WERI-Rb-1 (cell line): ENCODE measurements at regions not wholly inside any gene's neighbourhood (a gene's known extent, or its start where the extent isn't known, plus 50 kb on each side); places are given as distances from the start of the nearest gene placed in this dataset.
"Not testable (repeated sequence)": the region's sequence is repeated elsewhere in the genome, so short reads cannot be mapped to it uniquely, and the experiment has no call there.

ENCODE experiments used
- DNase-seq: peaks from one replicate; pipeline ENCODE4 v3.0.0-alpha.2; 2020
- H3K27ac ChIP-seq: fragments of 250-450 bp; sonication (Bioruptor Pico); 2 replicates; pipeline ENCODE4 v1.5.1; 2020; ENCODE audit warnings: mild to moderate bottlenecking, moderate library complexity
- H3K27me3 ChIP-seq: fragments of 250-450 bp; sonication (Bioruptor Pico); 2 replicates; pipeline ENCODE4 v1.5.1; 2021; ENCODE audit warnings: mild to moderate bottlenecking, low read depth, moderate library complexity; ENCODE audit not compliant: insufficient read depth, severe bottlenecking
- H3K36me3 ChIP-seq: fragments of 250-450 bp; sonication (Bioruptor Pico); 2 replicates; pipeline ENCODE4 v1.5.1; 2020; ENCODE audit warnings: mild to moderate bottlenecking, moderate library complexity
- H3K4me3 ChIP-seq: 2 replicates; pipeline ENCODE4 v1.5.1; 2011; ENCODE audit warnings: low read depth, mild to moderate bottlenecking, control low read depth, low read length
- H3K9me3 ChIP-seq: fragments of 250-450 bp; sonication (Bioruptor Pico); 2 replicates; pipeline ENCODE4 v1.5.1; 2021; ENCODE audit warnings: mild to moderate bottlenecking, moderate library complexity; ENCODE audit not compliant: severe bottlenecking
- TF ChIP-seq, protein P1 (sequence below): IDR thresholded peaks from 2 replicates; pipeline ENCODE4 v1.5.1; 2011; ENCODE audit warnings: low read depth, mild to moderate bottlenecking, control low read depth, inconsistent platforms, low read length

DNA sequence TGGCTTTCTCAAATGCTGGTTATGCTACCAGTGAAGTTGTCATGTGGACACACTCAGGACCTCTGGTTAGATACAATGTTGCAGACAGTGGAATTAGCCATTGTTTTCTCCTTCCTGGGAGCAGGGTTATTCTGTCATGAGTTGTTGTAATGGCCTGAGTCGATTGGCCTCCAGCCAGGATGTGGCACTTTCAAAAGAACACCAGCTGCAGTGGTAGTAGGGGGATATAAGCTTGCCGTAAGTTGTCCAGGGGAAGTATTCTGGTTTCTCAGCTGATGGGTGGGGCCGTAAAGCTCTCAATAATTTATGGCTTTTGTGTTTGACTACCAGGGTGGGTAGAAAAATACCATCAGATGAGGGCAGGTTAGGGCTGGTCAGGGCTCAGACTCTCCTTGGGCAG lies 697.5 kb upstream of the GNPDA2 start:
- Histone ChIP-seq H3K9me3 (no peaks in the 10 kb centered on the region), H3K36me3 (no peaks in the 10 kb centered on the region)

DNA sequence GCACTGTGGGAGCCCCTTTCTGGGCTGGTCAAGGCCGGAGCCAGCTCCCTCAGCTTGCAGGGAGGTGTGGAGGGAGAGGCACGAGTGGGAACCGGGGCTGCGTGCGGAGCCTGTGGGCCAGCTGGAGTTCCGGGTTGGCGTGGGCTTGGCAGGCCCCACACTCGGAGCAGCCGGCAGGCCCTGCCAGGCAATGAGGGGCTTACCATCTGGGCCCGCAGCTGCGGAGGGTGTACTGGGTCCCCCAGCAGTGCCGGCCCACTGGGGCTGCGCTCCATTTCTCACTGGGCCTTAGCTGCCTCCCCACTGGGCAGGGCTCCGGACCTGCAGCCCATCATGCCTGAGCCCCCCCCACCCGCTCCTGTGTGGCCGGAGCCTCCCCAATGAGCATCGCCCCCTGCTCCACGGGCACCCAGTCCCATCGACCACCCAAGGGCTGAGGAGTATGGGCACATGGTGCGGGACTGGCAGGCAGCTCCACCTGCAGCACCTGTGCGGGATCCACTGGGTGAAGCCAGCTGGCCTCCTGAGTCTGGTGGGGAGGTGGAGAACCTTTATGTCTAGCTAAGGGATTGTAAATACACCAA lies 693.8 kb upstream of the GNPDA2 start:
- DNase-seq, H3K27me3 ChIP-seq, H3K4me3 ChIP-seq, H3K9me3 ChIP-seq, H3K36me3 ChIP-seq, H3K27ac ChIP-seq: not testable (repeated sequence)

More for the DNA sequence above, 697.5 kb upstream of the GNPDA2 start:
- no peaks in the 10 kb centered on the region for H3K27me3 ChIP-seq
- H3K27ac ChIP-seq, result no peak overlapping the region
- TF ChIP-seq, protein P1, sequence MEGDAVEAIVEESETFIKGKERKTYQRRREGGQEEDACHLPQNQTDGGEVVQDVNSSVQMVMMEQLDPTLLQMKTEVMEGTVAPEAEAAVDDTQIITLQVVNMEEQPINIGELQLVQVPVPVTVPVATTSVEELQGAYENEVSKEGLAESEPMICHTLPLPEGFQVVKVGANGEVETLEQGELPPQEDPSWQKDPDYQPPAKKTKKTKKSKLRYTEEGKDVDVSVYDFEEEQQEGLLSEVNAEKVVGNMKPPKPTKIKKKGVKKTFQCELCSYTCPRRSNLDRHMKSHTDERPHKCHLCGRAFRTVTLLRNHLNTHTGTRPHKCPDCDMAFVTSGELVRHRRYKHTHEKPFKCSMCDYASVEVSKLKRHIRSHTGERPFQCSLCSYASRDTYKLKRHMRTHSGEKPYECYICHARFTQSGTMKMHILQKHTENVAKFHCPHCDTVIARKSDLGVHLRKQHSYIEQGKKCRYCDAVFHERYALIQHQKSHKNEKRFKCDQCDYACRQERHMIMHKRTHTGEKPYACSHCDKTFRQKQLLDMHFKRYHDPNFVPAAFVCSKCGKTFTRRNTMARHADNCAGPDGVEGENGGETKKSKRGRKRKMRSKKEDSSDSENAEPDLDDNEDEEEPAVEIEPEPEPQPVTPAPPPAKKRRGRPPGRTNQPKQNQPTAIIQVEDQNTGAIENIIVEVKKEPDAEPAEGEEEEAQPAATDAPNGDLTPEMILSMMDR, result no peak
- no peak overlapping the region for H3K4me3 ChIP-seq
- no peak for DNase-seq

DNA sequence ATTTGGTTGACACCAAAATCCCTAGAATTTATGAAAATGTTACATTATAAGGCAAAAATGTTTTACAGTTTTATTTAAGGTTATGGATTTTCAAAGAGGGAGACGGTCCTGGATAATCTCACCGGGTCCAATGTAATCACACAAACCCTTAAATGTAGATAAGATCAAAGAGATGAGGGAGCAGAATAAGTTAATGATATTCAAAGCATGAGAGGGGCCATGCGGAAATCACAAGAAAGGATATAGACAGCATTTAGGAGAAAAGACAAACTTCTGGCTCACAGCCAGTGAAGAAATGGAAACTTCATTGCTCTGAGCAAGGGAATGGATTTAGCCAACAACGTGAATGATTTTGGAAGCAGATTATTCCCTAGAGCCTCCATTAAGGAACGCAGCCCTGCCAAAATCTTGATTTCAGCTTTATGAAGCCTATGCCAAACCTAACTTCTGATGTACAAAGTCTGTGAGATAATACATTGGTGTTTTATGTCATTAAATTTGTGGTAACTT lies 684.4 kb upstream of the GNPDA2 start:
- H3K4me3 ChIP-seq, result no peak overlapping the region
- H3K27me3 ChIP-seq, result no peaks in the 10 kb centered on the region
- TF ChIP-seq, protein P1, result no peak
- no peak overlapping the region for H3K27ac ChIP-seq
- H3K9me3 ChIP-seq, result no peaks in the 10 kb centered on the region
- no peak for DNase-seq
- H3K36me3 ChIP-seq, result no peaks in the 10 kb centered on the region

DNA sequence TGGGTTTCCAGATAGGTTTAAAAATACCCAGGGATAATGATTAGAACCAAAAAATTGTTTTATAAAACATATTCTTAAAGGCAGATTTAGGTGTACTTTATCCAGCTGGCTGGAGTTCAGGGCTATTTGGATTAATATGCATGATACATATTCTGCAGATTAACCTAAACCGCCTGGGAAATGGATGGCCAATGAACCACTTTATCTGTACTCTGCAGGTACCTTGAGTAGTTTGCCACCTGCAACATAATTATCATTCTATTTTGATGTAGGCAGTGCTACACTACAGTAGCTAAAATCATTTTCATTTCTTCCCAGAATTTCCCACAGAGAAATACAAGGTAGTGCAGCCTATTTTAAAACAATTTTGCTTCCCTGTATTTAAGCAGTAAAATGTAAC lies 683.2 kb upstream of the GNPDA2 start:
- TF ChIP-seq, protein P1, result no peak
- H3K36me3 ChIP-seq, result no peaks in the 10 kb centered on the region
- no peaks in the 10 kb centered on the region for H3K9me3 ChIP-seq
- no peak overlapping the region for H3K27ac ChIP-seq
- no peak for DNase-seq
- no peak overlapping the region for H3K4me3 ChIP-seq
- H3K27me3 ChIP-seq, result no peaks in the 10 kb centered on the region

DNA sequence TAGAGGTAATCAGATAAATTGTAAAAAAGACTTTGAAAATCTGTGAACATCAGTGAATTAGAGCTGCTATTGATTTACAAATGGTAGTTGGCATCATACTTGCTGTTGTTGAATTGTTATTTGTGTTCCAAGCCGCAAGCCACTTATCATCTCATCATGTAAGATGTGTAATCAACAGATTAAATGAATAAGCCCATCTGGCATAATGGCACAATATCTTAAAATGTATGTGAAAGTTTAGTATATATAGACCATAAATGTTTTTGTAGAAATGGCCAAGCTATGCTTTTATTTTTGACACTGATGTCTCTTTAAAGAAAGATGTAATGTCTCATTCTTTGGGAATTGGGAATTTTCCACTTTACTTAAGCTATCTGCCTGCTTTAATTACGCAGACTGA lies 682.6 kb upstream of the GNPDA2 start:
- Histone ChIP-seq H3K9me3 (no peaks in the 10 kb centered on the region), H3K36me3 (no peaks in the 10 kb centered on the region), H3K4me3 (no peak overlapping the region), H3K27ac (no peak overlapping the region), H3K27me3 (no peaks in the 10 kb centered on the region)
- DNase-seq, result no peak
- TF ChIP-seq, protein P1, result no peak

DNA sequence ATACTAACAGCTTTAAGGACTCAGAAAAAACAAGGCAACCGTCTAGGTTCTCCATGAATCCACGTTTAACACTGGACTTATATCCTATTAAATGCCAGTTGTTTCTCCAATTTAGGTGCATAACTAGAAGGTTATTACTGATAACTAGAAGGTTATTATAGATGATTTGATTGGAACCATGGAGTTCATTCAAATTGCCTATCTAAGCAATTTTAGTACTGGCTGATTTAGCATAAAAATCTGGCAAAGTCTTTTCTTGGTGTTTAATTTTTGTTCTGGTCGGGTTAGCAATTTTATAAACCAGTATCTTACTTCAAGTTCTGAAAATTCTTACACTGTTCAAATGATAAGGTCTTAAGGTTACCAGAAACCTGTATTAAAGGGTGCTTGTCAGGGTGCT lies 672.8 kb upstream of the GNPDA2 start:
- Histone ChIP-seq H3K36me3 (no peaks in the 10 kb centered on the region), H3K27ac (no peak overlapping the region), H3K27me3 (no peaks in the 10 kb centered on the region), H3K9me3 (no peaks in the 10 kb centered on the region), H3K4me3 (no peak overlapping the region)
- DNase-seq, result no peak
- TF ChIP-seq, protein P1, result no peak
